Endothelial cell of umbilical vein (primary cell): ENCODE measurements at regions not wholly inside any gene's neighbourhood (a gene's known extent, or its start where the extent isn't known, plus 50 kb on each side); places are given as distances from the start of the nearest gene placed in this dataset.

Source experiments
- BruUV-seq: library from RNA; stranded (reverse); fragments of 400-500 nt; replicated peaks from 2 replicates; lab custom pipeline; 2021; lab: Mats Ljungman, UMichigan
- CTCF ChIA-PET: fragments of 300-600, 350-600 bp; sonication (Branson Sonifier 250); formaldehyde crosslinking; loops from one replicate; lab custom pipeline; 2021; ENCODE audit warnings: antibody characterized with exemption, inconsistent platforms; lab: Charles Lee
- POLR2A ChIA-PET: fragments of 300-600, 350-600 bp; sonication (Branson Sonifier 250); formaldehyde crosslinking; loops from one replicate; lab custom pipeline; 2021; ENCODE audit warnings: antibody characterized with exemption, inconsistent platforms; lab: Charles Lee
- DNase-seq: peaks from one replicate; pipeline ENCODE4 v3.0.0-alpha.2; 2011; ENCODE audit warnings: low read depth, low spot score
- FAIRE-seq: peaks from 2 replicates; lab custom pipeline; 2011; peaks lifted over from hg19 to GRCh38; lab: Jason Lieb, UNC
- H2AFZ ChIP-seq: 2 replicates; pipeline ENCODE4 v1.6.0; 2012; ENCODE audit warnings: low read depth, low read length, control low read depth, inconsistent platforms
- H3K27ac ChIP-seq: 2 replicates; pipeline ENCODE4 v1.5.1; 2011; ENCODE audit warnings: low read depth, mild to moderate bottlenecking, control low read depth, low read length, moderate library complexity; ENCODE audit not compliant: insufficient read depth
- H3K27me3 ChIP-seq, 2 experiments: 2 replicates each; pipeline versions ENCODE4 v1.6.0 to v1.6.1; 2011; ENCODE audit warnings: low read length in 2 of 2, mixed read lengths in 1 of 2; ENCODE audit not compliant: control insufficient read depth in 2 of 2, insufficient read depth in 2 of 2
- H3K36me3 ChIP-seq, 2 experiments: 2 replicates in 1 of 2; 3 replicates in 1 of 2; pipeline ENCODE4 v1.5.1; 2011; ENCODE audit warnings: low read length in 2 of 2, mild to moderate bottlenecking in 1 of 2, moderate library complexity in 1 of 2; ENCODE audit not compliant: control insufficient read depth in 2 of 2, insufficient read depth in 2 of 2; ENCODE audit errors: extremely low read depth in 1 of 2
- H3K4me1 ChIP-seq: 3 replicates; pipeline ENCODE4 v1.5.1; 2011; ENCODE audit warnings: mild to moderate bottlenecking, low read length; ENCODE audit not compliant: control insufficient read depth, insufficient read depth; ENCODE audit errors: extremely low read depth
- H3K4me2 ChIP-seq: 2 replicates; pipeline ENCODE4 v1.6.1; 2011; ENCODE audit warnings: low read length, control low read depth, mixed read lengths; ENCODE audit not compliant: insufficient read depth
- H3K4me3 ChIP-seq, 3 experiments: fragments of 200-600 bp in 1 of 3; sonication (generic), shearing (Covaris generic) in 1 of 3; replicated peaks in 1 of 3; 2 replicates each; pipeline ENCODE4 v1.5.1; 2011 to 2016; ENCODE audit warnings: control low read depth in 3 of 3, low read length in 3 of 3, mild to moderate bottlenecking in 2 of 3, inconsistent platforms in 1 of 3, low read depth in 1 of 3, moderate library complexity in 1 of 3; ENCODE audit not compliant: insufficient read depth in 1 of 3
- H3K79me2 ChIP-seq: 2 replicates; pipeline ENCODE4 v1.6.0; 2012; ENCODE audit warnings: low read length, inconsistent platforms; ENCODE audit not compliant: control insufficient read depth, insufficient read depth
- H3K9ac ChIP-seq: replicated peaks from 2 replicates; pipeline ENCODE3; 2011; ENCODE audit warnings: low read length, control low read depth; ENCODE audit not compliant: insufficient read depth; ENCODE audit errors: extremely low read depth
- H3K9me1 ChIP-seq: replicated peaks from 3 replicates; pipeline ENCODE4 v1.6.0; 2011; ENCODE audit warnings: mild to moderate bottlenecking, low read length; ENCODE audit not compliant: control insufficient read depth, insufficient read depth; ENCODE audit errors: extremely low read depth
- H3K9me3 ChIP-seq: replicated peaks from 2 replicates; pipeline ENCODE4 v1.5.1; 2012; ENCODE audit warnings: low read length, inconsistent platforms; ENCODE audit not compliant: control insufficient read depth, insufficient read depth
- H4K20me1 ChIP-seq: replicated peaks from 2 replicates; pipeline ENCODE3; 2011; ENCODE audit warnings: mild to moderate bottlenecking, low read length; ENCODE audit not compliant: control insufficient read depth, insufficient read depth; ENCODE audit errors: extremely low read depth
- EZH2 ChIP-seq: IDR thresholded peaks from 2 replicates; pipeline ENCODE4 v1.6.1; 2012; ENCODE audit warnings: borderline replicate concordance, low read depth, mild to moderate bottlenecking, moderate library complexity, low read length, inconsistent platforms; ENCODE audit not compliant: severe bottlenecking
- FOS ChIP-seq: IDR thresholded peaks from 2 replicates; pipeline ENCODE4 v1.6.1; 2011; ENCODE audit warnings: mild to moderate bottlenecking, low read length, moderate library complexity, borderline replicate concordance; ENCODE audit not compliant: insufficient read depth
- GATA2 ChIP-seq: IDR thresholded peaks from 2 replicates; pipeline ENCODE4 v1.7.0; 2011; ENCODE audit warnings: low read depth, mild to moderate bottlenecking, moderate library complexity, mixed read lengths, low read length; ENCODE audit not compliant: insufficient read length, insufficient read depth
- MAX ChIP-seq: IDR thresholded peaks from 2 replicates; pipeline ENCODE4 v1.6.1; 2011; ENCODE audit not compliant: insufficient read depth, insufficient read length
- MYC ChIP-seq: IDR thresholded peaks from one replicate; pipeline ENCODE4 v1.6.1; 2011; ENCODE audit warnings: mild to moderate bottlenecking, low read depth, low read length
- POLR2A ChIP-seq: IDR thresholded peaks from 2 replicates; pipeline ENCODE4 v1.6.1; 2012; ENCODE audit warnings: low read depth, mild to moderate bottlenecking, control low read depth, low read length
- POLR2AphosphoS5 ChIP-seq: IDR thresholded peaks from 2 replicates; pipeline ENCODE4 v1.6.1; 2012; ENCODE audit warnings: low read depth, mild to moderate bottlenecking, control low read depth, low read length, moderate library complexity; ENCODE audit not compliant: insufficient read depth
- dilution Hi-C: fragments of 300-500 bp; cut with MboI; formaldehyde crosslinking; loops from one replicate; pipeline ENCODE4 v1.15.0; 2019; ENCODE audit warnings: low sequenced_read_pairs; ENCODE audit not compliant: extremely low pct_ligation_motif_present
- intact Hi-C: fragments of 100-400 bp; cut with micrococcal nuclease; formaldehyde crosslinking; loops from one replicate; pipeline ENCODE4 v1.10.0; 2022
- TF ChIP-seq, protein P1 (sequence below), 2 donors: IDR thresholded peaks; 1 replicate in 1 of 2; 2 replicates in 1 of 2; pipeline ENCODE4 v1.5.1; 2011; ENCODE audit warnings: low read length in 2 of 2, mild to moderate bottlenecking in 2 of 2, moderate library complexity in 2 of 2, control low read depth in 1 of 2, inconsistent platforms in 1 of 2, low read depth in 1 of 2; ENCODE audit not compliant: insufficient read depth in 1 of 2; ENCODE audit errors: extremely low read depth in 1 of 2

DNA sequence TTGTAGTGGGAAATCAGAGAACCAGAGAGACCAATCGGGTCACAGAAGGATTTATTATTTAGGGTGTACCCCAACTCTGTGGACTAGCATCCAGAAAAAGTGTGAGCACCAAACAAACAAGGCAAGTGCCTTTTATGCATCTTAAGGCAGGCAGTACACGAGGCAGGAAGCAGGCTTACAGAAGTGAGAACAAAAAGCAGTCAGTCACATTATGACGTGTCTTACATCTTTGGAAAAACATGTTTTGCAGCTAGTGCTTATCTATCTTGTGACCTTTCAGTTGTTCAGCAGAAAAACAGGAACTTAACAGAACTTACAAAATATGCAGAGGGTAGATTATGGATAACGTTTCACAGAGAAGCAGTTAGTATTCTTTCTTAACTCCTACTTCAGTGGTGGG, 270.9 kb upstream of the RBMY1B start:
- Histone ChIP-seq H3K9ac (no peak overlapping the region), H3K4me1 (no peaks in the 10 kb centered on the region), H3K27me3 (no peaks in the 10 kb centered on the region), H3K79me2 (no peaks in the 10 kb centered on the region), H4K20me1 (no peaks in the 10 kb centered on the region), H3K9me3 (no peaks in the 10 kb centered on the region), H3K4me2 (no peak overlapping the region), H3K27ac (no peak overlapping the region), H2AFZ (no peak overlapping the region), H3K4me3 (no peak overlapping the region), H3K36me3 (no peaks in the 10 kb centered on the region), H3K9me1 (no peaks in the 10 kb centered on the region)
- dilution Hi-C loops (no loop called here), intact Hi-C loops (no loop called here)
- no TSS peak for BruUV-seq
- DNase-seq = no peak
- CTCF ChIA-PET = no interaction called here
- FAIRE-seq = no peak
- POLR2A ChIA-PET = no interaction called here
- TF ChIP-seq GATA2 (no peak), POLR2A (no peak)

DNA sequence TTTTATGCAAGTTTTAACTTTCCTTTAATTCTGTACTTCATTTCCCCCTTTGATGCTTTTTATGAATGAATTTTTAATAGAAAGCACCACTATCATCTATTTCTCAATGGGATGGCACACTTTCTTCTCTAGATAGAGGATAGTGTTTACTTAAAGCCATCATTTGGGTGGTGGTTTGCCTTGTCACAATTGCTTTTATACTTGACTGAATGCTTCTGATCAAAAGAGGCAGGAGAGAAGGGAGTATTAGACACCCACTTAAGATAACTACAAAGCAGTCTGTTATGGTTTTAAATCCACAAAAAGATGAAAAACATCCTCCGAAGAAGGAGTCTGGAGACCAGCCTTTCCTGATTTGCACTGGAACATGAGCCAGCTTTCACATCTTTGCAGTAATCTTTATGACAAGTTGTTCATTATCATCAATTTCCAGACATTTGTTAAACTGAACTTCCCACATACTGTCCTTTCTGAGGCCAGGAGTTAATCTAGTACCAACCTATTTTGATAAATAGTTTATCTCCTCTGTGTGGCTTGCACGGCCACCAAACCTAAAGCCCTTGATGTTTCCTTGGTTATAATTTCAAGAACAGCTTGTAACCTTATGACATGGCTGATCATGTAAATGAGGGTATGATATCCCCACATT, 270.4 kb upstream of the RBMY1B start:
- Histone ChIP-seq H3K9ac (no peak overlapping the region), H3K79me2 (no peaks in the 10 kb centered on the region), H2AFZ (no peak overlapping the region), H3K4me1 (no peaks in the 10 kb centered on the region), H3K36me3 (no peaks in the 10 kb centered on the region), H3K9me1 (no peaks in the 10 kb centered on the region), H3K4me2 (no peak overlapping the region), H3K27me3 (no peaks in the 10 kb centered on the region), H3K4me3 (no peak overlapping the region), H3K9me3 (no peaks in the 10 kb centered on the region), H3K27ac (no peak overlapping the region), H4K20me1 (no peaks in the 10 kb centered on the region)
- CTCF ChIA-PET = no interaction called here
- BruUV-seq = no TSS peak
- FAIRE-seq (no peak), DNase-seq (no peak)
- POLR2A ChIA-PET = no interaction called here
- intact Hi-C loops (no loop called here), dilution Hi-C loops (no loop called here)
- no peak for TF ChIP-seq FOS
- no peak for TF ChIP-seq MYC
- TF ChIP-seq POLR2A = no peak
- TF ChIP-seq EZH2 = no peak
- no peak for TF ChIP-seq MAX
- TF ChIP-seq, protein P1, sequence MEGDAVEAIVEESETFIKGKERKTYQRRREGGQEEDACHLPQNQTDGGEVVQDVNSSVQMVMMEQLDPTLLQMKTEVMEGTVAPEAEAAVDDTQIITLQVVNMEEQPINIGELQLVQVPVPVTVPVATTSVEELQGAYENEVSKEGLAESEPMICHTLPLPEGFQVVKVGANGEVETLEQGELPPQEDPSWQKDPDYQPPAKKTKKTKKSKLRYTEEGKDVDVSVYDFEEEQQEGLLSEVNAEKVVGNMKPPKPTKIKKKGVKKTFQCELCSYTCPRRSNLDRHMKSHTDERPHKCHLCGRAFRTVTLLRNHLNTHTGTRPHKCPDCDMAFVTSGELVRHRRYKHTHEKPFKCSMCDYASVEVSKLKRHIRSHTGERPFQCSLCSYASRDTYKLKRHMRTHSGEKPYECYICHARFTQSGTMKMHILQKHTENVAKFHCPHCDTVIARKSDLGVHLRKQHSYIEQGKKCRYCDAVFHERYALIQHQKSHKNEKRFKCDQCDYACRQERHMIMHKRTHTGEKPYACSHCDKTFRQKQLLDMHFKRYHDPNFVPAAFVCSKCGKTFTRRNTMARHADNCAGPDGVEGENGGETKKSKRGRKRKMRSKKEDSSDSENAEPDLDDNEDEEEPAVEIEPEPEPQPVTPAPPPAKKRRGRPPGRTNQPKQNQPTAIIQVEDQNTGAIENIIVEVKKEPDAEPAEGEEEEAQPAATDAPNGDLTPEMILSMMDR (IDR thresholded peaks at IDR 0.05; ENCODE audit: extremely low read depth in 1 of 2, insufficient read depth in 1 of 2, low read depth in 1 of 2, low read length in 2 of 2) = no peak
- TF ChIP-seq POLR2AphosphoS5 = no peak
- no peak for TF ChIP-seq GATA2
